ENCODE measurements at regions not wholly inside any gene's neighbourhood (a gene's known extent, or its start where the extent isn't known, plus 50 kb on each side); places are given as distances from the start of the nearest gene placed in this dataset.

- Histone ChIP-seq H3K27me3 (ENCODE audit: insufficient read depth, low read length) (no peaks in the 10 kb centered on the region), H3K9me3 (ENCODE audit: low read depth, low read length) (no peaks in the 10 kb centered on the region), H3K4me1 (ENCODE audit: insufficient read depth, low read length) (no peaks in the 10 kb centered on the region)
Observed at GRCh38 chr13:111516712-111517640, 196.5 kb downstream of the TEX29 start.

DNA sequence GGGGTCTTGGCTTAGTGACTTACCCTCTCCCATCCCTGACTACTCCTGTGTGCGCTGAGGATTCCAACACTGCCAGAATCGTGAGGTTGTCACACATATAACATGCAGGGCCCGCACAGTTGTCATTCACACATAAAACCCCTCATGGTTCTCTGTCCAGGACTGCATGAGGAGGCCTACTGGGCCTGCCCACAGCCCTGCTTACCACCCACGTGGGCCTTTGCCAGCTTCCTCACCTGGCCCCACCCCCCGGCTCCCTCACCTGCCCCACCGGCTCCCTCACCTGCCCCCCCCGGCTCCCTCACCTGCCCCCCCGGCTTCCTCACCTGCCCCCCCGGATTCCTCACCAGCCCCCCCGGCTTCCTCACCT is 197.2 kb downstream of the TEX29 start:
- Histone ChIP-seq H3K27me3 (ENCODE audit: insufficient read depth, low read length) (no peaks in the 10 kb centered on the region), H3K4me3 (ENCODE audit: low read length) (no peak overlapping the region), H3K9me3 (ENCODE audit: low read depth, low read length) (no peaks in the 10 kb centered on the region), H3K4me1 (ENCODE audit: insufficient read depth, low read length) (no peaks in the 10 kb centered on the region)

More at GRCh38 chr13:111516712-111517640, 196.5 kb downstream of the TEX29 start:
- H3K4me3 ChIP-seq (ENCODE audit: low read length) = no peak overlapping the region

GRCh38 chr13:111518161-111518792 is 197.8 kb downstream of the TEX29 start:
- no peaks in the 10 kb centered on the region for H3K4me1 ChIP-seq (ENCODE audit: insufficient read depth, low read length)
- H3K9me3 ChIP-seq (ENCODE audit: low read depth, low read length) = no peaks in the 10 kb centered on the region
- H3K27me3 ChIP-seq (ENCODE audit: insufficient read depth, low read length) = no peaks in the 10 kb centered on the region
- no peak overlapping the region for H3K4me3 ChIP-seq (ENCODE audit: low read length)

GRCh38 chr13:111519041-111519440 is 198.6 kb downstream of the TEX29 start:
- Histone ChIP-seq H3K4me3 (ENCODE audit: low read length) (no peak overlapping the region), H3K4me1 (ENCODE audit: insufficient read depth, low read length) (no peaks in the 10 kb centered on the region), H3K27me3 (ENCODE audit: insufficient read depth, low read length) (no peaks in the 10 kb centered on the region), H3K9me3 (ENCODE audit: low read depth, low read length) (no peaks in the 10 kb centered on the region)

GRCh38 chr13:111519490-111520170 is 199.2 kb downstream of the TEX29 start:
- no peaks in the 10 kb centered on the region for H3K4me1 ChIP-seq (ENCODE audit: insufficient read depth, low read length)

GRCh38 chr13:111521030-111521429 is 200.6 kb downstream of the TEX29 start:
- no peaks in the 10 kb centered on the region for H3K27me3 ChIP-seq (ENCODE audit: insufficient read depth, low read length)

More at GRCh38 chr13:111519490-111520170, 199.2 kb downstream of the TEX29 start:
- no peaks in the 10 kb centered on the region for H3K9me3 ChIP-seq (ENCODE audit: low read depth, low read length)
- no peak overlapping the region for H3K4me3 ChIP-seq (ENCODE audit: low read length)
- H3K27me3 ChIP-seq (ENCODE audit: insufficient read depth, low read length) = no peaks in the 10 kb centered on the region

DNA sequence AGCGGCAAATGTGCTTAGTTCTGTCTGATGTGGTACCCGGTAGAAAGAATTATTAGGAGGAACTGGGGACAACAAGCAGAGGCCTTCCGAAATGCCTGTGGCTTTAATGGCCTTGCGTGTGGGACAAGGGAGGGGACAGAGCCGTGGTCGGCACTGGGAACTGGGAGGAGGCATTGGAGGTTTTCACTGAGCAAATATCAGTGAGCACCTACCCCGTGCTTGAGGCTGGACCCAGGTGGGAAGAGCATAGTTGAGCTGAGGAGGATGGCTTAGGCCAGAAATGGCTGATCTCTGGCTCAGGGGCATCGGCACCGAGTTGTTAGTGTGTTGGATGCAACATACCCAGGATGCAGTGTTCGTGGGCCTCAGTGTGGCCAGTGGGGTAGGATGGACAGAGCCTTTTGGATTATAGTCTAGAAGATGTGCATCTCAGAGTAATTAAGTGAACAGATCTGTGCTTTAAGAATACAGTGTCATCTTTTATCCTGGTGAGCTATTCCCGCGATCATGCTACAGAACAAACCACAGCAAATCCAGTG is 201.3 kb downstream of the TEX29 start:
- Histone ChIP-seq H3K27me3 (ENCODE audit: insufficient read depth, low read length) (no peaks in the 10 kb centered on the region), H3K4me1 (ENCODE audit: insufficient read depth, low read length) (no peaks in the 10 kb centered on the region), H3K9me3 (ENCODE audit: low read depth, low read length) (no peaks in the 10 kb centered on the region), H3K4me3 (ENCODE audit: low read length) (no peak overlapping the region)

More at GRCh38 chr13:111521030-111521429, 200.6 kb downstream of the TEX29 start:
- Histone ChIP-seq H3K4me1 (ENCODE audit: insufficient read depth, low read length) (no peaks in the 10 kb centered on the region), H3K4me3 (ENCODE audit: low read length) (no peak overlapping the region), H3K9me3 (ENCODE audit: low read depth, low read length) (no peaks in the 10 kb centered on the region)

GRCh38 chr13:111525320-111526118 is 205.1 kb downstream of the TEX29 start:
- H3K4me1 ChIP-seq (ENCODE audit: insufficient read depth, low read length) = no peaks in the 10 kb centered on the region
- no peak overlapping the region for H3K4me3 ChIP-seq (ENCODE audit: low read length)
- no peaks in the 10 kb centered on the region for H3K9me3 ChIP-seq (ENCODE audit: low read depth, low read length)
- H3K27me3 ChIP-seq (ENCODE audit: insufficient read depth, low read length) = no peaks in the 10 kb centered on the region

DNA sequence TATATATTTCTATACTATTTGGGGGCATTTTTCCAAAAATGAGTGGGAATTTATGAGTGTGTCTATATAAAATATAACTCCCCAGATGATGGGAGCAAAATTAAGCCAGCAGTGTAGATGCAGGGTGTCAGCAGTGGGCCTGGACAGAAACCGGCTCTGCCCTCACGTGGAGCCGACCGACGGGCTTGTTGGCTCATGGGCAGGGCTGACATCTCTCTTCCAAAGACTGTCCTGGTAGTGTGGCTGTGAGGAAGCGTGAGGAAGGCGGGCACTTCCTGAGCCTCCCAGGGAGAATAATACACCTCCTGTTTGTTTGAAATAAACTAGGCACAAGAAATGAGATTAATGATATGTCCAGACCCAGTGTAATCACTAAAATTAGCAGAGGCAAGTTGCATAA is 206.5 kb downstream of the TEX29 start:
- H3K9me3 ChIP-seq (ENCODE audit: low read depth, low read length) = no peaks in the 10 kb centered on the region
- peaks cover 6% of the 10 kb centered on the region for H3K27me3 ChIP-seq (ENCODE audit: insufficient read depth, low read length)
- no peak overlapping the region for H3K4me3 ChIP-seq (ENCODE audit: low read length)
- H3K4me1 ChIP-seq (ENCODE audit: insufficient read depth, low read length) = no peaks in the 10 kb centered on the region

DNA sequence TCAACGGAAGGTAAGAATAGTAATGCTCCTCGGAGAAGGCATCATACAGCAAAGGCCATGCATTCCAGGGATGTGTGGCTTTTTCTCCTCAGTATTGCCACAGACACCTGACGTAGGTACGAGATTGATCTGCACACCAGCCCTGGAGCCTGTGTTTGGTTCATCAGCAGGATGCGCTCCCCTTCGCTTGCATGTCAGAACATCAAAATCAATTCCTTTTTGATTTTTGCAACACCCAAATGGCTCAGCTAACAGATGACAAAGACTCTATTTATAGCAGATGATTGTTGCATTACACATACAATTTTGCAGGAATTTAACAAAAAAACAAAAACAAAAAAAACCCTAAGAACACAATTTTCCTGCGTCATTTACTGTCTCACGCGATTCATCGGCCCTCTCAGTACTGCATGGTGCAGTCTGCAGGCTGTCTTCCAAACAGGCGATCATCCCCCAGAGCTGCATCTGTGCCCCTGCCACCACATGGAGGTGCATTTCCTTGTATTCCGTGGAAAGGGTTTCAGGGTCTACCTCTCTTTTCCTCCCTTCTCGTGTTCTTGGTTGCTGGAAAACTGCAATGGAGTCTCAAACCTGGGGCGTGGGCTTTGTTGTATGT is 207.3 kb downstream of the TEX29 start:
- Histone ChIP-seq H3K4me1 (ENCODE audit: insufficient read depth, low read length) (no peaks in the 10 kb centered on the region), H3K27me3 (ENCODE audit: insufficient read depth, low read length) (peaks cover 11% of the 10 kb centered on the region), H3K4me3 (ENCODE audit: low read length) (no peak overlapping the region), H3K9me3 (ENCODE audit: low read depth, low read length) (no peaks in the 10 kb centered on the region)

DNA sequence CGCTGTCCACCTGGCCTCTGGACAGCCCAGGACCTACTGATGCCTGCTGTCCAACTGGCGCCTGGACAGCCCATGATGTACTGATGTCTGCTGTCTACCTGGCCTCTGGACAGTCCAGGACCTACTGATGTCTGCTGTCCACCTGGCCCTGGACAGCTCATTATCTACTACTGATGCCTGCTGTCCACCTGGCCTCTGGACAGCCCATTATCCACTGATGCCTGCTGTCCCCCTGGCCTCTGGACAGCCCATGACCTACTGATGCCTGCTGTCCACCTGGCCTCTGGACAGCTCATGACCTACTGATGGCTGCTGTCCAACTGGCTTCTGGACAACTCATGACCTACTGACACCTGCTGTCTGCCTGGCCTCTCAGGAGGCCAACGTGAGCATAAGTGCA is 208.1 kb downstream of the TEX29 start:
- Histone ChIP-seq H3K4me1 (ENCODE audit: insufficient read depth, low read length) (no peaks in the 10 kb centered on the region), H3K9me3 (ENCODE audit: low read depth, low read length) (no peaks in the 10 kb centered on the region), H3K27me3 (ENCODE audit: insufficient read depth, low read length) (peaks cover 16% of the 10 kb centered on the region), H3K4me3 (ENCODE audit: low read length) (no peak overlapping the region)

DNA sequence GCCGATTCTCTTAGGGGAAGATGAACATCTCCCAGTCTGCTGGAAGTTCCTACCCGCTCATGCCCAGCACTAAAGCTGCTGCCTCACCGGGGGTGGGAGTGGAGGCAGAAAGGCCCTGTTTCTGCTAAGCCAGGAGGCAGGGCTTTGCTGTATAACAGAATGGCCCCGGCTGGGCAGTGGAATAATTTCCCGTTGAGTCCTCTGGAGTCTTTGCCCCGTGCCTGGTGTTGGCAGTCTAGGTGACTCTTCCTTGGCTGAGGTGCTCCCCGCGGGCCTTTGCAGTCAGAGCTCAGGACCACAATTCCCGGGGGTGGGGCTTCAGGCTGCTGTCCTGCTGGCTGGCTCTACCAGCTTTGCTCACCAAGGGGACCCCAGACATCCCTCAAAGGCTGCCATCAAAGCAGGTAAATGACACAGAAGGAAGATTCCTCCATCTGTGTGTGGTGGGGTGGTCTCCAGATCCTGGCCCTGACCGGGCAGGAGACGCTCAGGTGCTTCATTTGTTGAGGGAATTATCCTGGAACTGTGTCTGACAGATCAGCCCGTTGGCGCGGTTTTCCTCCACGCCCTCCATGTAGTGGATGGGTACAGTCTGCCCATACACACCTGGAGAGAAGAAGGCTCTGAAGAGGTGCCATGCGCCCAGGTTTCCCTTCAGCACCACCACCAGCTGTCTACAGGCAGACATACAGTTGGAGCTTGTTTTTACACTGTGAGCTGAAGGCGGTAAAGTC is 209.9 kb downstream of the TEX29 start:
- H3K4me3 ChIP-seq (ENCODE audit: low read length) = no peak overlapping the region
- H3K9me3 ChIP-seq (ENCODE audit: low read depth, low read length) = no peaks in the 10 kb centered on the region
- H3K4me1 ChIP-seq (ENCODE audit: insufficient read depth, low read length) = no peaks in the 10 kb centered on the region
- peaks cover 32% of the 10 kb centered on the region for H3K27me3 ChIP-seq (ENCODE audit: insufficient read depth, low read length)

DNA sequence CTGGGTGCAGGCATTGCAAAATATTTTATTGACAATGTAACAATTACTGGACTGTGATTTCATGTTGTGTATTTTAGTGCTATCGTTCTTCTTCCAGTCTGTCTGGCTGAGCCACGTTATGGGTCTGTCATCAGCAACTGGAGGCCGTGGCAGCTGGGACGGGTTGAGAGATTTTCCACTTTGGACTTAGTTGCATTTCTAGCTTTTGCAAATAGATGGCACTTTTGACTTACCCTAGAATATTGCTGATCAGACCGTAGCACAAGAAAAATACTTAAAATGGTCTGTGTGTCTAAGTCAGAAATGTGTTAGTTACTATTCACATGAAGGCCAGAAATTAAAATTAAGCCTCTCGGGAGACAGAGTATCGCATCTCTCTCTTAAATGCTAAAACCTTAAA is 211.1 kb downstream of the TEX29 start:
- Histone ChIP-seq H3K4me1 (ENCODE audit: insufficient read depth, low read length) (no peaks in the 10 kb centered on the region), H3K4me3 (ENCODE audit: low read length) (no peak overlapping the region), H3K9me3 (ENCODE audit: low read depth, low read length) (no peaks in the 10 kb centered on the region), H3K27me3 (ENCODE audit: insufficient read depth, low read length) (peaks cover 44% of the 10 kb centered on the region)

Measured in mononuclear cell (primary cell).